GM12892 (cell line): ENCODE measurements at regions not wholly inside any gene's neighbourhood (a gene's known extent, or its start where the extent isn't known, plus 50 kb on each side); places are given as distances from the start of the nearest gene placed in this dataset.

ENCODE experiments used
- DNase-seq: peaks from one replicate; pipeline ENCODE4 v3.0.0; 2011; ENCODE audit not compliant: insufficient read length
- FAIRE-seq: peaks from 2 replicates; lab custom pipeline; 2011; peaks lifted over from hg19 to GRCh38; lab: Jason Lieb, UNC
- POLR2A ChIP-seq: IDR thresholded peaks from 2 replicates; pipeline ENCODE4 v1.6.1; 2011; ENCODE audit warnings: low read depth, low read length, control low read depth
- POLR2AphosphoS5 ChIP-seq: IDR thresholded peaks from 2 replicates; pipeline ENCODE4 v1.6.1; 2011; ENCODE audit warnings: low read depth, low read length, control low read depth
- TAF1 ChIP-seq: IDR thresholded peaks from 2 replicates; pipeline ENCODE4 v1.6.1; 2011; ENCODE audit warnings: low read depth, mild to moderate bottlenecking, control low read depth, low read length, borderline replicate concordance

- no peak for FAIRE-seq
These were observed 484.5 kb upstream of the ONECUT1 start for GRCh38 chr15:53274630-53275029.

GRCh38 chr15:53272116-53272515 is 482.0 kb upstream of the ONECUT1 start:
- DNase-seq (no peak), FAIRE-seq (no peak)
- no peak for TF ChIP-seq POLR2A
- TF ChIP-seq TAF1, result no peak
- no peak for TF ChIP-seq POLR2AphosphoS5

More at GRCh38 chr15:53274630-53275029, 484.5 kb upstream of the ONECUT1 start:
- DNase-seq, result no peak
- TF ChIP-seq POLR2A, result no peak
- TF ChIP-seq POLR2AphosphoS5, result no peak
- no peak for TF ChIP-seq TAF1

- no peak for DNase-seq
- TF ChIP-seq POLR2A (no peak), POLR2AphosphoS5 (no peak), TAF1 (no peak)
- FAIRE-seq, result no peak
These were observed 476.0 kb upstream of the ONECUT1 start for GRCh38 chr15:53266176-53266575.

- no peak for FAIRE-seq
- DNase-seq, result no peak
- TF ChIP-seq POLR2AphosphoS5, result no peak
- no peak for TF ChIP-seq POLR2A
- no peak for TF ChIP-seq TAF1
These were observed 470.5 kb upstream of the ONECUT1 start for GRCh38 chr15:53260647-53261046.

GRCh38 chr15:53256457-53256856 is 466.3 kb upstream of the ONECUT1 start:
- FAIRE-seq (no peak), DNase-seq (no peak)
- TF ChIP-seq TAF1 (no peak), POLR2AphosphoS5 (no peak), POLR2A (no peak)

DNA sequence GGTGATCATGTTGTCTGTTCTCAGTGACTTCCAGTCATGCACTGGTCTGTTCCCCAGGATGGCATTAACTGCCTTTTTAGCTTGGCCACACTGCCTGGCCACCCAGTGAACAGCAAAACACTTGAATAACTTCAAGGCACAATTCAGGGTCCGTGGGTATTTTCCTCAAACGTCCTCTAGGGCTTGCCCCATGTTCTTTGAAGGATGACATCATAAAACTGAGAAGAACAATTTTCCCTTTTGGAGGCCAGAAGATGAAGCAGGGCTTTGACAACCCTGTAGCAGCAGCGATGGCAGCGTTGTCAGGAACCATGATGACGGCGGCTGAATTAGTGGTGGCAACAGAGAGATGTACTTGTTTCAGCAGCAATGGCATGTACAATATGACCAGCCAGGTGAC is 465.9 kb upstream of the ONECUT1 start:
- no peak for TF ChIP-seq POLR2AphosphoS5
- no peak for TF ChIP-seq POLR2A
- TF ChIP-seq TAF1, result no peak
- FAIRE-seq, result no peak
- no peak for DNase-seq

DNA sequence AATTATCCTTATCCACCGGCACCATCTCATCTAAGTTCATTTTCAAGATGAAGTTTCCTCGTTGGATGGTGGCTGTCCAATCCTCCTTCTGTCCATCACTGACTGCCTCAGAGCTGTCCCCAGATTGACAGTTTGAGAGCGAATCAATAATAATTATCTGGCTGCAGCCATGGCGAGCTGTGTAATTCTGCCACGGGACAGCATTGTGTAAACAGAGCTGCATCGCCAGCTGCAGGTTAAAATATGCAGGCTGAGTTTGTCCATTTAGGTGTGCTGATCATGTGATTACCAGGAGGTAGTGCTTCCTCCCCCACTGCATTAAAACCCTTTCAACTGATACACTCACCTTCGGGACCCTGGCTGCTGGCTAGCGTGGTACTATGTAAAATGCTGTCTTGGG is 461.9 kb upstream of the ONECUT1 start:
- DNase-seq, result no peak
- FAIRE-seq, result no peak
- no peak for TF ChIP-seq TAF1
- no peak for TF ChIP-seq POLR2A
- no peak for TF ChIP-seq POLR2AphosphoS5

DNA sequence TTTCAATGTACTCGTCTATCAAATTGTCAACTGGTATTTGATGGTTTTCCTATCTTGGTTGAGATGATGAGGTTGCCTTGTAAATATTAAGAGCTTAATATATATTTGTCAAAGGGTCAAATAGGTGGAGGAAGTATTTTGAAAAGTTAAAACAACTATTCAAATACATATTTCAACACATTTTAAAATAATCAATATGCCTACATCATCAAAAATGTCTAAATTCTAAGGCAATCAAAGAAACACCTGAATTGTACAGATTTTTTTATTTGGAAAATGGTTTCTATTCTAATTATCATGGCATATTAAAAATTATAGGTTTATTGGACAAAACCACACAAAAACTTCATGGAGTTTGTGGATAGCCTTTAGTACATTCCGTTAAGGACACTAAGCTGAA is 461.4 kb upstream of the ONECUT1 start:
- TF ChIP-seq TAF1 (no peak), POLR2AphosphoS5 (no peak), POLR2A (no peak)
- no peak for DNase-seq
- FAIRE-seq, result no peak

GRCh38 chr15:53247041-53247708 is 457.0 kb upstream of the ONECUT1 start:
- no peak for FAIRE-seq
- TF ChIP-seq POLR2AphosphoS5, result no peak
- TF ChIP-seq TAF1, result no peak
- no peak for TF ChIP-seq POLR2A
- no peak for DNase-seq

DNA sequence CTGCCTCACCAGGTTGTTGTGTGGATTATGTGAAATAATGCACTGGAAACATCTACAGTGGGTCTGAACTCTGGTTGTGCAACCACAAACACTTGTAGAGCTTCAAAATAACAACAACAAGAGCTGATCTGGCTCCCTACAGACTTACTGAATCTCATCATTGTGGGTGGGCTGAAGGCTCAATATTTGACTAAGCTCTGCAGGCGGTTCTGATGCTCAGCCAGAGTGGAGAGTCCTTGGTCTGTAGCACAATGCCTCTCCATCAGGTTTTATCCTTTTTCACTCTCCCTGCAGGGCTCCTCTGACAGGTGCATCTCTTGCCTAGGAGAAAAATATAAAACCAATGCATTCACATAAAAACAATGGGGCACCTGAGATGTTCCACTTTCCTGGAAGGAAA is 456.3 kb upstream of the ONECUT1 start:
- TF ChIP-seq TAF1, result no peak
- TF ChIP-seq POLR2A, result no peak
- no peak for TF ChIP-seq POLR2AphosphoS5
- no peak for DNase-seq
- no peak for FAIRE-seq

DNA sequence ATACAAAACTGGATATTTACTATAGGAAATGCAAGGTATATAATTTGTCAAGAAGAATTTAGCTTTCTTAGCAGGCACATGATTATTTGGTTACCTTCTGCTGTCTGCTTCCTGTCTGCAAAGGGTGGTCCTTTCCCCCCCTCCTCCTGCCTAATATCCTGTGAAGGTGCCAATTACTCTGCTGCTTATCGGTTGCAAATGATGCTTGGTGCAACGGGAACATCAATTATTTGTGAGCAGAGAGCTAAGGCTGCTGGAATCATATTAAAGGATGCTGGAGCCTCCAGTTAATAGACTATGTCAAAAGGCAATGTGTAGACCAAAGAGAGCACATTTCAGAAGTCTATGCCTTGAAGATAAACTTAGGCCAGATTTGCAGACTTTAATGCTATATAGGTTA is 443.7 kb upstream of the ONECUT1 start:
- TF ChIP-seq POLR2AphosphoS5, result no peak
- TF ChIP-seq TAF1, result no peak
- TF ChIP-seq POLR2A, result no peak
- no peak for FAIRE-seq
- DNase-seq, result no peak

- FAIRE-seq (no peak), DNase-seq (no peak)
- no peak for TF ChIP-seq POLR2A
- no peak for TF ChIP-seq POLR2AphosphoS5
These were observed 440.3 kb upstream of the ONECUT1 start for GRCh38 chr15:53230473-53230872.

GRCh38 chr15:53226559-53226958 is 436.4 kb upstream of the ONECUT1 start:
- no peak for TF ChIP-seq POLR2A
- no peak for TF ChIP-seq POLR2AphosphoS5
- TF ChIP-seq TAF1, result no peak
- no peak for DNase-seq
- FAIRE-seq, result no peak

DNA sequence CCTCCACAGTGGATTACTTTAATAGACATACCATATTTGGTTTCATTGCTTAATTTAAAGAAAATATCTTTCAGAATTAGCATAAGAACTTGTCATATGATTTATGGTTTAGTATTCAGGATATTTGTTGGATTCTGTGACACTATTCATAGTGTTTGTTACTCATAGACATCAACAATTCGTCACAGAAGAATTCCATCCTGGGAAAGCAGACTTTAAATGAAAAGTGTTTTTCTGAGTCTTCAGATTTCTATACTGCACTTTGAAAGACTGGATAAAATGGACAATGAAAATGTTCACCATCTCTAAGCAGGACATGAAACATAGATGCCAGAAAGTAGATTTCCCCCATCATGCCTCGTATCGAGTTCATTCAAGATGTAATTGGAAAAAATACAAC is 435.6 kb upstream of the ONECUT1 start:
- DNase-seq (no peak), FAIRE-seq (no peak)
- TF ChIP-seq POLR2AphosphoS5 (no peak), POLR2A (no peak), TAF1 (no peak)

GRCh38 chr15:53224371-53224770 is 434.2 kb upstream of the ONECUT1 start:
- TF ChIP-seq TAF1 (no peak), POLR2A (no peak), POLR2AphosphoS5 (no peak)
- no peak for FAIRE-seq

More at GRCh38 chr15:53224371-53224770, 434.2 kb upstream of the ONECUT1 start:
- DNase-seq, result no peak
